TTC549 (cell line): ENCODE measurements at regions not wholly inside any gene's neighbourhood (a gene's known extent, or its start where the extent isn't known, plus 50 kb on each side); places are given as distances from the start of the nearest gene placed in this dataset.
"Not testable (repeated sequence)": the region's sequence is repeated elsewhere in the genome, so short reads cannot be mapped to it uniquely, and the experiment has no call there.

Experiments used
- FAIRE-seq: peaks from 2 replicates; lab custom pipeline; 2012; peaks lifted over from hg19 to GRCh38; lab: Jason Lieb, UNC

DNA sequence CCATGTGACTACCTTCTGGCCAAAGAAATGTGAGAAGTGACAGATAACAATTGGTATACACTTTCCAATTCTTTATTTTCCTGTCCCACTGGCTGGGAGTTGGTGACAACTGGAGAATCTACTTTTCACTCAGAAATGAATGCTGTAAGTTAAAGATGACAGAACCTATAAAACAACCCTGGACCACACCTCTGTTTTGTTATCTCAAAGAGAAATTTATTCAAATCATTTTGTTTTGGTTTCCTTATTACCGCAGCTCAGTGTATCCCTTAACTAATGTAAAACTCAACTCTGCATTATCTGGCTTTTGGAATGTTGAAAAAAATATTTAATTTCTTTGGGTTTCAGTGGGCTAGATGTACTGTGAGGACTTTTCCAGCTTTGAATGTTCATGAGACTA is 469.8 kb downstream of the PCDH7 start:
- FAIRE-seq: no peak

DNA sequence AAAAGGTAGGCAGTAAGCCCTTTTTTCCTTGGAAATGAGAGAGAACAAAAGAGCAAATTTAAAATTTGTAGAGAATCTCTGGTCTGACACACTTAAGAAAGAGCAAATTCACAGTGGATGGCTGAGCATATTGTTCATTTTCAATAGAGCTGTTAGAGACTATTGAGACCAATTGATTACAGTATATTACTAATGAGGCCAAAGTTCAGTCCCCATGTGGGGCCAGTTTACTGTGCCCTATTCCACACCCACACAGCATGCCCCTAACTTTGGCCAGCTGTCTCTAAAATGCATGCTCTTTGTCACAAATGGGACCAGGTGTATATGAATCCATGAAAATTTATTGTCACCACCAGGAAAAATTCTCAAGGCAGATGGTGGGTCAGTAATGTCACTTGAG is 470.5 kb downstream of the PCDH7 start:
- no peak for FAIRE-seq

DNA sequence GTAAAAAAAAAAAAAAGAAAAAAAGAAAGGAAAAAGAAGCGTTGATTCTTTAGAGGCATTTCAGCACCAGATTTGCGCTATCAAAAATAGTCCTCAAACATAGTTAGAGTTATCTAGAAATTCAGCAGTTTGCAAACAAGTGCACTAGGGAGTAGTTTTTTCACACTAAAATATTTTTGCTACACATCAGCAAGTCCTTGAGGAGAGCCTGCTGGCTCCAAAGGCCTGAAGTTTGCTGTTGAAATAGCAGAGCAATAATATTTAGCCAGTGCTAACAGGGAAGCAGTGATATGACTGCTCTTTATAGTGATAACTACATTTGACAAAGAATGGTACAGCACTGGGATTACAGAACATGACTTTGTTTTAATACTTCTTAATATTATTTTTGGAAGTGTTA is 472.2 kb downstream of the PCDH7 start:
- FAIRE-seq: no peak

DNA sequence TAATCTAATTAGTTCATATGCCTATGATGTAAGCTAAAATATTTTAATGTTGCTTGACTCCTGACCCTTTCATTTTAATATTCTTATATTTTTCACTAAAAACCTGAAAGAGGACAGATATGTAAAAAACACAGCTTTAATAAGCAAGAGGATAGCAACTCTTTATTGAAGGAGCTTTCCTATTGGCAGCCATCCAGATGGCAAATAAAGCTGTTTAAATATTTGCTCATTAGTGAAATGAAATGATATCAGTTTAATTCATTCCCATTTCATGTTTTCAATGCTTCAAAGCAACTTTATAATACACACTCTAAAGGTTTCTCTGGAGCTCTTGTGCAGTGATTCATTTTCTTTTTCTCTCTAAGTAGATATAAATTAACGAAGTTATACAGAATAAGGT is 473.4 kb downstream of the PCDH7 start:
- FAIRE-seq: no peak

DNA sequence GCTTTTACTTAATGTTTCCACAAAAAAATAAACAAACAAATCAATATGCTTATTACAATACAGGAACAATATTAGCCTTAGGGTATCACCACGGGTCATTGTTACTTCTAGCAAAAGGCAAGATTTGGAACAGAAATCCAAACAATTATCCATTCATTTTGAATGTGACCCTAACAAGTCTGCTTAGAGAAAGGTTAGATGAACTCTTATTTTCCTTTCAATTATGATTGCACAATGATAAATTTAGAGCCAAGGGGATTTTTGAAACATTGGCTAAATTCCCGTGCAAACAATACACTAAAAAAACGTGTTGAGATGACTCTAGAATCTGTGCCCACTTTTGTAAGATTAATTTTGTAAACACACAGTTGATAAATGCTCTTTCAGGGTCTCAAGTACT is 474.7 kb downstream of the PCDH7 start:
- FAIRE-seq: no peak

DNA sequence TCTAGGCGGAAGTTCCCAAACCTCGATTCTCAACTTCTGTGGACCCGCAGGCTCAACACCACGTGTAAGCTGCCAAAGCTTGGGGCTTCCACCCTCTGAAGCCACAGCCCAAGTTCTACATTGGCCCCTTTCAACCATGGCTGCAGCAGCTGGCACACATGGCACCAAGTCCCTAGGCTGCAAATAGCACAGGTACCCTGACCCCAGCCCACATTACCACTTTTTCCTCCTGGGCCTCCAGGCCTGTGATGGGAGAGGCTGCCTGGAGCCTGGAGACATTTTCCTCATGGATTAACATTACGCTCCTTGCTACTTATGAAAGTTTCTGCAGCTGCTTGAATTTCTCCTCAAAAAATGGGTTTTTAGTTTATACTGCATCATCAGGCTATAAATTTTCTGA is 479.5 kb downstream of the PCDH7 start:
- FAIRE-seq: no peak

DNA sequence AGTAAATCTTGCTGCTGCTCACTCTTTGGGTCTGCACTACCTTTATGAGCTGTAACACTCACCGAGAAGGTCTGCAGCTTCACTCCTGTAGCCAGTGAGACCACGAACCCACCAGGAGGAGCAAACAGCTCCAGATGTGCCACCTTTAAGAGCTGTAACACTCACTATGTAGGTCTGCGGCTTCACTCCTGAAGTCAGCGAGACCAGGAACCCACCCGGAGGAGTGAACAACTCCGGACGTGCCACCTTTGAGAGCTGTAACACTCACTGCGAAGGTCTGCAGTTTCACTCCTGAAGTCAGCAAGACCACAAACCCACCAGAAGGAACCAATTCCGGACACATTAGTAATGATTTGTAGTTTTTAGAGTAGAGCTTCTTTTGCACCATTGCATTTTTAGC is 481.9 kb downstream of the PCDH7 start:
- FAIRE-seq: not testable (repeated sequence)

DNA sequence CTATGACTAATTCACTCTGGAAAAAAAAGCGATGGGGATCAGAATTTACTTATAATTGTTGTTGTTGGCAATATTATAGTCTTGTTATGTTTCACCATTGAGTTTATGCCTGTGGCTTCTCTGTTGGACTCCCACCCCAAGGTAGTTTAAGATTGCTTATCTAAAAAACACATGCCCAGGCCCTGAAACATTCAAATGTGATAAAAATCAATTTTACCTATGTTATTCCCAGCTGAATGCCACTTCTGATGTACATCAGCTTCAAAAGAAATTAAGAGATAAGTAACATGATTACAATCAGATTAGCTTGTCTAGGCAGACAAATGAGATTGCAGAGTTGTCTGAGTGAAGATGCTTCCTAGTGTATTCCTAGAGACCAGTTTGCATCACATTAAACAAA is 484.7 kb downstream of the PCDH7 start:
- FAIRE-seq: no peak

DNA sequence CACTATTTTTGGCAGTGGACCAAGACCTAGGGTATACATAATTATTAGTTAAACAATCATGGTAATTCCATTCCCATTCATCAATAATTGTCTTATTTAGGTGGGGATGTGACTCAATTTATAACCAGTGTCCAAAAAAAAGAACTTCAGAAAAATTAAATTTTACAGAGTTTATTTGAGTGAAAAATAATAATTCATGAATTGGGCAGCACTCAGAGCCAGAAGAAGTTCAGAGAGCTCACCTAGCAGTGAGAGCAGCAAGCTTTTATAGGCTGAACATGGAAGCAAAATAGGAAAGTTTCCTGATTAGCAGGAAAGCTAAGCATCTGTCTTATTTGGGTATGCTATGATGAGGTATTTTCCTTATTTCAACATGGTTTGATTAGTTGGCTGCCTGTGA is 500.8 kb downstream of the PCDH7 start:
- no peak for FAIRE-seq

DNA sequence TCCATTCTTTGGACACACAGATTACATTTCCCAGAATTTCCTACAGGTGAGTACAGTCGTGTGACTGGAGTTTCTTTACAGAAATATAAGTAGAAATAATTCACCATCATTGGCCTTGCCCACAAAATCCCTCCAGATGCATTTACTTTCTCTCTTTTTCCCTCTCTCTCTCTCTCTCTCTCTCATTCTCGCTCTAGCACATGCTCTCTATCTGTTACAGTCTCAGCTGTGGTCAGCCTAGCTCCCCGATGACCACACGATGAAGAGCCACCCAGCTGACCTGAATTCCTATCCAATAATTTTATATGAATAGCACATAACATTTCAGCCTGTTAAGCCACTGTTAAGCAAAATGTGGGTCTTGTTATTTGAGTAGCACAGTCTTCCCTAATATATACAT is 507.9 kb downstream of the PCDH7 start:
- no peak for FAIRE-seq

DNA sequence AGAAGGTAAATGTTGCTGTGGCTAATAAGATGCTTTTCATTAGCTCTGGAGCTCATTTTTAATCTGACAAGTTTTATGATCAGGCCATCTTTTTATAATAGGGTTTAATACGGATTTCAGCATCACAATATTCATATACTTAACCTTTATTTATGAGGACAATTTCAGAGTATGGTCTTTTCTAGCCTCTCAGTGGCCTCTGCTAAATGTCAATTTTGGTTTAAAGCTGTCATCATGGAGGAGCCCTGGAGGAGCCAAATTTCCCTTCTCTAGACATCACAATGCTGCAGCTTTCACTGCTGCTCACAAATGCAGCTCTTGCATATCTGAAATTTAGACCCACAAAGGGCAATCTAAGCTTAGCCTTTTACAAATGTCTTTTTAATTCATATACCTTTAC is 510.4 kb downstream of the PCDH7 start:
- FAIRE-seq: no peak

DNA sequence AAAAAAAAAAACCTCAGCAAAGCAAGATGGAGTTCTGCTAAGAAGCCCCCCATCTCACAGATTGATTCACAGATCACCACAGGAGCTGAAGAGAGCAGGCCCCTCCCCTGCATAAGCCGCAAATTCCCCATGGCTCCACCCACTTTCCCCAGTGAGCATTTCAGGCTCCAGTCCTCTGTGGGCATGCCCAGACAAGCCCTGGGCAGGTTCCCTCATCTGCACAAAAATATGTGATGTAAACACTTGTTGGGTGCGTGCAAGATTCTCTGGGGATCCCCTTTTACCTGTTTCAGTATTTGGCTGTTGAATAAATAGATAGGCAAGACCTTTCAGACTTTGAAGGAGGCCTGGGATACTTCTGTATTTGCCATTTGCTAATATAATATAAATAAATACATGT is 514.3 kb downstream of the PCDH7 start:
- no peak for FAIRE-seq

DNA sequence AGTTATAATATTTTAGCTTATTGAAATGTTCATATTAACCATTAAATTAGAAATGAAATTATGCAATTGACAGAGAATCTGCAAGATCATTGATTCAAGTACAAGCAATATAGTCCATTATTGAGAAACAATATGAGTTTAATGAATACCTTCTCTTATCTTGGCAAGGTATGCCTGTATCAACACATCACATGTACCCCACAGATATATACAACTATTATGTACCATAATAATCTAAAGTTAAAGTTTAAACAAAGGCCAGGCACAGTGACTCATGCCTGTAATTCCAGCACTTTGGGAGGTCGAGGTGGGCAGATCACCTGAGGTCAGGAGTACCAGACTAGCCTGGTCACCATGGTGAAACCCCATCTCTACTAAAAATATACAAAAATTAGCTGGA is 514.7 kb downstream of the PCDH7 start:
- FAIRE-seq: no peak

DNA sequence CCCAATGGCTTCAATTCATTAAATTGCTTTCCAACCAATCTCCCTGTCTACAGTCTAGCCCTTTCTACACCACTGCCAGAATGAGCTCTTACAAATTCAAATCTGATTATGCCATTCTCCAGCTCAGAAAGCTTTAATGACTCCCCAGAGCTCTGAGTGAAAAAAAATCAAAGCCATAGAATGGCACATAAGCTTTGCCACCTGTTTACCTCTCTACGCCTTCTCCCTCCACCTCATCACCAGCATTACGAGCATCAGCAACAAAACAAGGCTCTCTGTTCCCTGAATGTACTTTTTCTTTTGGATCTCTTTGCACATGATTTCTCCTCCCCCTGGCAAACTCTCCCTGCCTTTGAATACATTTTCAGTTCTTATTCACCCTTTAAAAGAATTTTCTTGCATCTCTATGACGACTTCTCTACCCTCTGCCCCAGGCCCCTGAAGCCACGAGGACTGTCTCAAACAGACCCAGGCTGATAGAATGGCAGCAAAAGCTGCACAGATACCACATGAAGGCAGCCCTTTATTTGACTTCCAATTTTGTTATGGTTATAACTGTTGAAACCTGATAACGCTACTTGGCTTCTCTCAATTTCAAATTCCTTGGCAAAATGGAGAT is 516.0 kb downstream of the PCDH7 start:
- no peak for FAIRE-seq

DNA sequence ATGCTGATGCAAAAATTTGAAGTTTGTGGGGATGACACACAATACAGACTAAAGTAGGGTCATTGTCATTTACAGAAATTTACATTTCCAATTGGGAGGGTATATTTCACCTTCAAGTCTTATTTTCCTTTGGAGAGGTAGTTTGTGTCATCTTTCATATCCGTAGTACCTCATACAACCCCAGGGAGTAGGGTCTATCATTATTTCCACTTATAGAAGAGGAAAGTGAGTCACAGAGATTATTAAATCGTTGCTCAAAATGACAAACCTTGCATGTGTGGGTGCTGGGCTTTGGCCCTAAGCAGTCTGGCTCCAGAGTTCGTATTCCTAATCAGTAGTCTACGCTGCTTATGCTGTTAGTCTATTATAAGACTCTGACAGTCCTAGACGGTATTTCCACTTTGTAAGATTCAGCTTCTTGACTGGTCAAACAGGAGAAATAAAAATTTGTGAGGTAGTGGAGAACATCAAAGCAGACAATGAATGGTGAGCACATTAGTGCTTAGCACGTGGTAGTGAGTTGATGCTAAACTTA is 516.5 kb downstream of the PCDH7 start:
- FAIRE-seq: no peak

DNA sequence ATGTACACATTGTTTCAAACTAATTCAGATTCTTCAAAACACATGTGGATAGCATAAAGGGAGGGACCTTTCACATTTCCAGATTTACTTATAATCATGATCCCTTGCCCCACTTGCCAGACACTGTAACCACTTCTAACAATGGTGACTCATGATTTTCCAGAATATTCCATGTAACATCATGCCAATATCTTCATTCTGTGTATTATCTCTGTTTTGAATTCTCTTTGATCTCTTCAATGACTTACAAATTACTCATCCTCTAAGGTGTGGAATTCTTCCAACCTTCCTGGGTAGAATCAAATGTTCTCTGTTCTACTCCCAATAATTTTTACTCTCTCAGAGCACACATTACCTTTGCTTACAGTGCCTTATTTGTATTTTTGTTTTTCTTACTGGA is 517.1 kb downstream of the PCDH7 start:
- FAIRE-seq: no peak

DNA sequence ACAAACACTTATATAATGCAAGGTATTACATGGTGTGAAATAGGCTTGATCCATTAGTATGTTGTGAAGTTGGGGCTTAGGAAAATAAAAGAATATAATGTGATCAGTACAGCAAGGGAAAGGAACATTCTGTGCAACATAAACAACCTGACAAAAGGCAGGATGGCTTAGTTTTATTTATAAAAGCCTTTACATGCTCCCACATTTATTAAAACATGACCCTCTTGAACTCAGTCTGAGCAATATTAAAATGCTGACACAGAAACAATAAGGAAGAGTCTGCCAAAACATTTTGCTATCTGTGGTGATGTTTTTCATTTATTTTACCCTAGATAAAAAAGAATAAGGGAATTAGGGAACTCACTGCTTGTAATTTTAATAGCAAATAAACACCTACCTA is 519.7 kb downstream of the PCDH7 start:
- no peak for FAIRE-seq

DNA sequence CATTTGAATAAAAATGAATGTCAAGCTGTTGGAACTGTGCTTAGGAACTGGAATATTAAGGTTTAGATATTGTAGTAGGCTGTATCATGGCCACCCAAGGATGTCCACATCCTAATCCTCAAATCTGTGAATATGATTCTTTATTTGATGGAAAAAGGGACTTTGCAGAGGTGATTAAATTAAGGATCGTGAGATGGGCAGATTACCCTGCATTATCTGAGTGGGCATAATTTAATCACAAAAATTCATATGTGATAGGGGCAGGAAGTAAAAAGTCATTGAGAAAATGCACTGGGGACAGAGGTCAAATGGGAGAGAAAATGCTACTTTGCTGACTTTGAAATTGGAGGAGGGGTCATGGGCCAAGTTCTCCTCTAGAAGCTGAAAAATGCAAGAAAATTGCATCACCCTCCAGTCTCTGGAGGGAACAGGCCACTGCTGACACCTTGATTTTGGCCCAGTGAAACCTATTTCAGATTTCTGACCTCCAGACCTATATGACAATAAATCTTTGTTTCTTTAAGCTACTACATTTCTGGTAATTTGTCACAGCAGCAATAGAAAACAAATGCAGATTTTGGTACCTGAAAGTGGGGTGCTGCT is 521.4 kb downstream of the PCDH7 start:
- FAIRE-seq: no peak

DNA sequence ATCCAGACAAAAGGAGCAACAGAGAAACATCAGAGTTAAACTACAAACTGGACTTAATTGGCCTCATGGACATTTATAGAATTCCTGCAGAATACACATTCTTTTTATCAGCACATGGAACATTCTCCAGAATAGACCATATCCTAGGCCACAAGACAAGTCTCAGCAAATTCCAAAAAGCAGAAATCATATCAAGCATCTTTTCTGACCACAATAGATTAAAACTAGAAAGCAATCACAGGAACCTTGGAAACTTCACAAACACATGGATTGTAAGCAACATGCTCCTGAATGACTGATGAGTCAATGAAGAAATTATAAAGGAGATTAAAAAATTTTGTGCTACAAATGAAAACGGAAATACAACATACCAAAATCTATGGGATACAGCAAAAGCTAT is 526.7 kb downstream of the PCDH7 start:
- FAIRE-seq: no peak

DNA sequence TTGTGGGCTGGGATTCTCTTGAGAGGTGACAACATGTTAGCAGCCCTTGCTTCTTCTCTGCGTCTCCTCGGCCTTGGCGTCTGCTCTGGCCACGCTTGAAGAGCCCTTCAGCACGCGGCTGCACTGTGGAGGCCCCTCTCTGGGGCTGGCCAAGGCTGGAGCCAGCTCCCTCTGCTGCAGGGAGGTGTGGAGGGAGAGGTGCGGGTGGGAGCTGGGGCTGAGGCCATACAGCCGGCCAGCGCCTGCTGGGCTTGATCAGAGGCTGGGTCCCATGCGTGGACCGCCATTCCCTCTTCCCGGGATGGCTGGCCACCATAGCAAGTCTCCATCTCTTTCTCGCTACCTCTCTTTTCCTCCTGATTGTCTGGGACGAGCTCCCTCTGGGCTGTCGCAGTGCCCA is 539.0 kb downstream of the PCDH7 start:
- FAIRE-seq: no peak

DNA sequence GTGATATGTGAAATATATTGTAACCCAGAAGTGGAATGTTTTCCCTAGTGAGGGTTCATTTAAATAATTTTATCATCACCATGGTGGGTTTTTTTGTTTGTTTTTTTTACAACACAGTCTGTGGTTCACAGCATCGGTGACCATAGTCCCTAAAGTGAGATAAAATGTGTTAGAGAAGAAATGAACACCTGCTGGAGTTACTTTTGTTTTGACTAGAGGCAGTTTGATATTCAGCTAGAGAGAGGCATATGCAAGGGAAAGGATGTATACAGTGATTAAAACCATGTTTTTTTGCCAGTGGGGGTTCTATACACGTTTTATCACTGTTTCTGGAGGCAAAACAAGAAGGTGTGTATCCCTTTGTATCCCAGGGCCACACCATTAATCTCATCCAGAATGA is 541.5 kb downstream of the PCDH7 start:
- no peak for FAIRE-seq

DNA sequence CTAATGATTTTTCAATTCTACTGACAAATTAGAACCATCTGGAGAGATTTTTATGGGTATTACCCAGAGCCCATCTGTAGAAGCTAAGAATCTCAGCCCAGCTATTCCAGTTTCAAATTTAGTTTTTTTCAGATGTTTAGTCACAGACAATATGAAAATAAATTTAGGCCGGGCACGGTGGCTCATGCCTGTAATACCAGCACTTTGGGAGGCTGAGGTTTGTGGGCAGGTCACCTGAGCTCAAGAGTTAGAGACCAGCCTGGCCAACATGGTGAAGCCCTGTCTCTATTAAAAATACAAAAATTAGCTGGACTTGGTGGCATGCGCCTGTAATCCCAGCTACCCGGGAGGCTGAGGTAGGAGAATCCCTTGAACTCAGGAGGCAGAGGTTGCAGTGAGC is 545.9 kb downstream of the PCDH7 start:
- not testable (repeated sequence) for FAIRE-seq

DNA sequence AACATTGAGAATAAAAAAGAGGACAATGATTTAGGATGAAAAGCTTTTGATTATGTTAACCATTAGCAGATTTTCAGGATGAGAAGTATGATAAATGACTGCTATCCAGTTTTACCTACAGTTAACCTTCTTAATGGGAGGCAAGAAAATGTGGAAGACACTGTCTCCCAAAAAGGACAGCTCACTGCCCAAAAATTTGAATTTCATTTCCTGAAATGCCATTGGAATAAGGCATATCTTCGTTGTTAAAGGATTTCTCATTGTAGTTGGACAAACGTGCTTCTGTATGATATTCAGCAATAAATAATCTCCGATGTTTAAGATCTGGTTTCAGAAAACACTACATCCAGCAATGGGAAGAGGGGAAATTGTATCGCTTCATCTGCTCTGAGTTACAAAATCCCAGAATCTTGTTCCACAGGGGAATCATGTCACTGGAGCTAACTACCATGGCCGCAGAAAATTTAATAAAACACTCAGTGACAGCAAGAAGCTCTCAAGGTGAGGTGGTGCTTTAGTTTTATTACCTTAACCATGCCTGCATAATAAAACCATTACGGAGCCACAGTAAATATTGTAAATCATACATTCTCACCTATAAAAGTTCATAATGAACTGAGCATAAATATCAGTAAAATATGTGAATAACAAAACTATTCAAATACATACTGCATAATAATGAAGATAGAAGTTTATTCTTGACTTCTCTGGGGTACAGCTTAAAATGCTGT is 552.3 kb downstream of the PCDH7 start:
- no peak for FAIRE-seq

DNA sequence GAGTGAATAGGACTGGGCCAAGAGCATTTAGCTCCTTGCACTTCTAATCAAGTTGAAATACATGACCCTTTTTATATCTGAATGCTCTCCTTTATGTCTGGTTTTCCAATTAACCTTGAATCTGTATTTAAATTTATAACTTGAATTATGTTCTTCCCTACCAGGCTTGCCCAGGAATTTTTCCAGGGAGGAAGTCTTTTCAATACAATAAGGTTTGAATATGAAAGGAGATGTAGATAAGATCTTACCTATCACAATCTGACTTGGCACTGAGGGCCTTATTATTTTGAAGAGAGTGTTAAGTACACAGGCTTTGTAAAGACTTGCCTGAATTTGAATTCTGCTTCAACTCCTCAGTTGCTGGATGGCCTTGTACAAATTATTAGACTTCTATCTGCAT is 555.7 kb downstream of the PCDH7 start:
- no peak for FAIRE-seq
